ENCODE measurements at regions not wholly inside any gene's neighbourhood (a gene's known extent, or its start where the extent isn't known, plus 50 kb on each side); places are given as distances from the start of the nearest gene placed in this dataset.

GRCh38 chr9:99576876-99577275, 244.8 kb upstream of the NR4A3 start:
- TF ChIP-seq NFE2L1 (CRISPR knock-in tag; IDR thresholded peaks at IDR 0.05) (no peak), ZBTB21 (CRISPR knock-in tag; IDR thresholded peaks at IDR 0.05; ENCODE audit: borderline replicate concordance) (no peak), ATF3 (CRISPR knock-in tag; conservative IDR thresholded peaks at IDR 0.05) (no peak), CTCF (IDR thresholded peaks at IDR 0.05) (no peak), ZNF138 (CRISPR knock-in tag; conservative IDR thresholded peaks at IDR 0.05) (no peak), ESRRA (CRISPR knock-in tag; IDR thresholded peaks at IDR 0.05; ENCODE audit: borderline replicate concordance) (no peak), USF1 (CRISPR knock-in tag; IDR thresholded peaks at IDR 0.05) (no peak), ZNF671 (CRISPR knock-in tag; IDR thresholded peaks at IDR 0.05) (no peak), ZNF425 (CRISPR knock-in tag; conservative IDR thresholded peaks at IDR 0.05) (no peak), TCF7 (CRISPR knock-in tag; IDR thresholded peaks at IDR 0.05; ENCODE audit: low read depth) (no peak), FOXJ3 (CRISPR knock-in tag; IDR thresholded peaks at IDR 0.05; ENCODE audit: borderline replicate concordance) (no peak)

Measured in WTC11 (cell line).